ENCODE measurements at regions not wholly inside any gene's neighbourhood (a gene's known extent, or its start where the extent isn't known, plus 50 kb on each side); places are given as distances from the start of the nearest gene placed in this dataset.

DNA sequence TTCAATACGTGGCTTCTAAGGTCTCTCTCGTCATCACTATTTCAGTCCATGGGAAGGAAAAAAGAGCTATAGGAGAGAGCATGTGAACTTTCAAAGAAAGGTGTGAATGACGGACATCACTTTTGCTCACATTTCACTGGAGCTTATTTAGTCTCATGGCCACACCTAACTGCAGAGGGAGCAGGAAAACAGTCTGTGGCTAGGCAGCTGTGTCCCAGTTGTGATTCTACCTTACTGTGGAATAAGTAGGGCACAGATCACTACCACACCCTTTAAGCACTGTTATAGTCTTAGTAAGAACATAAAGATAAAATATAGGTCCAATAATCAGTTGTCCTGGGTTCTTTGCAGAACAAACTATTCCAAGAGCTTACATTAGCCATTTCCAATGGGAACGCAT lies 192.9 kb downstream of the NRIP1 start:
- TF ChIP-seq, protein P1, sequence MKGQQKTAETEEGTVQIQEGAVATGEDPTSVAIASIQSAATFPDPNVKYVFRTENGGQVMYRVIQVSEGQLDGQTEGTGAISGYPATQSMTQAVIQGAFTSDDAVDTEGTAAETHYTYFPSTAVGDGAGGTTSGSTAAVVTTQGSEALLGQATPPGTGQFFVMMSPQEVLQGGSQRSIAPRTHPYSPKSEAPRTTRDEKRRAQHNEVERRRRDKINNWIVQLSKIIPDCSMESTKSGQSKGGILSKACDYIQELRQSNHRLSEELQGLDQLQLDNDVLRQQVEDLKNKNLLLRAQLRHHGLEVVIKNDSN (CRISPR knock-in tag; IDR thresholded peaks at IDR 0.05) = no peak
- TF ChIP-seq ZNF175 (CRISPR knock-in tag; IDR thresholded peaks at IDR 0.05; ENCODE audit: low read depth) (no peak), CBFB (CRISPR knock-in tag; IDR thresholded peaks at IDR 0.05) (no peak), HNRNPH1 (optimal IDR thresholded peaks at IDR 0.05; ENCODE audit: low read depth, low read length) (no peak), EZH2 (IDR thresholded peaks at IDR 0.05; ENCODE audit: borderline replicate concordance, low read depth, low read length) (no peak), EP300 (IDR thresholded peaks at IDR 0.05; ENCODE audit: low read length) (no peak), ZNF354B (CRISPR knock-in tag; IDR thresholded peaks at IDR 0.05) (no peak)
- TF ChIP-seq, protein P2, sequence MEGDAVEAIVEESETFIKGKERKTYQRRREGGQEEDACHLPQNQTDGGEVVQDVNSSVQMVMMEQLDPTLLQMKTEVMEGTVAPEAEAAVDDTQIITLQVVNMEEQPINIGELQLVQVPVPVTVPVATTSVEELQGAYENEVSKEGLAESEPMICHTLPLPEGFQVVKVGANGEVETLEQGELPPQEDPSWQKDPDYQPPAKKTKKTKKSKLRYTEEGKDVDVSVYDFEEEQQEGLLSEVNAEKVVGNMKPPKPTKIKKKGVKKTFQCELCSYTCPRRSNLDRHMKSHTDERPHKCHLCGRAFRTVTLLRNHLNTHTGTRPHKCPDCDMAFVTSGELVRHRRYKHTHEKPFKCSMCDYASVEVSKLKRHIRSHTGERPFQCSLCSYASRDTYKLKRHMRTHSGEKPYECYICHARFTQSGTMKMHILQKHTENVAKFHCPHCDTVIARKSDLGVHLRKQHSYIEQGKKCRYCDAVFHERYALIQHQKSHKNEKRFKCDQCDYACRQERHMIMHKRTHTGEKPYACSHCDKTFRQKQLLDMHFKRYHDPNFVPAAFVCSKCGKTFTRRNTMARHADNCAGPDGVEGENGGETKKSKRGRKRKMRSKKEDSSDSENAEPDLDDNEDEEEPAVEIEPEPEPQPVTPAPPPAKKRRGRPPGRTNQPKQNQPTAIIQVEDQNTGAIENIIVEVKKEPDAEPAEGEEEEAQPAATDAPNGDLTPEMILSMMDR (IDR thresholded peaks at IDR 0.05 in 2 of 3, conservative IDR thresholded peaks at IDR 0.05 in 1 of 3; ENCODE audit: insufficient read depth in 2 of 3, low read depth in 1 of 3, low read length in 3 of 3) = no peak
- TF ChIP-seq, protein P3, sequence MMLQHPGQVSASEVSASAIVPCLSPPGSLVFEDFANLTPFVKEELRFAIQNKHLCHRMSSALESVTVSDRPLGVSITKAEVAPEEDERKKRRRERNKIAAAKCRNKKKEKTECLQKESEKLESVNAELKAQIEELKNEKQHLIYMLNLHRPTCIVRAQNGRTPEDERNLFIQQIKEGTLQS (IDR thresholded peaks at IDR 0.05) = no peak
- TF ChIP-seq, protein P3 (CRISPR knock-in tag; conservative IDR thresholded peaks at IDR 0.05) = no peak

All from K562 (cell line).